Left ventricle myocardium inferior (tissue), 1 donor: ENCODE measurements at regions not wholly inside any gene's neighbourhood (a gene's known extent, or its start where the extent isn't known, plus 50 kb on each side); places are given as distances from the start of the nearest gene placed in this dataset.

Source experiments
- DNase-seq: peaks from one replicate; pipeline ENCODE4 v3.0.0-alpha.2; 2020
- H3K27ac ChIP-seq: fragments of 200-600 bp; replicated peaks from 2 replicates; pipeline ENCODE4 v1.8.0; 2021
- H3K27me3 ChIP-seq: fragments of 200-600 bp; 2 replicates; pipeline ENCODE4 v1.8.0; 2021; ENCODE audit warnings: low read depth
- H3K36me3 ChIP-seq: fragments of 200-600 bp; 2 replicates; pipeline ENCODE4 v1.8.0; 2021
- H3K4me1 ChIP-seq: fragments of 200-600 bp; 2 replicates; pipeline ENCODE4 v1.8.0; 2021
- H3K4me3 ChIP-seq: fragments of 200-600 bp; 2 replicates; pipeline ENCODE4 v1.8.0; 2021; ENCODE audit warnings: mild to moderate bottlenecking, moderate library complexity
- H3K9me3 ChIP-seq: fragments of 200-600 bp; replicated peaks from 2 replicates; pipeline ENCODE4 v1.8.0; 2021
- intact Hi-C: fragments of 100-400 bp; cut with micrococcal nuclease; formaldehyde crosslinking; loops from one replicate; pipeline ENCODE4 v1.11.0; 2022
- TF ChIP-seq, protein P1 (sequence below): fragments of 200-600 bp; IDR thresholded peaks from 2 replicates; pipeline ENCODE4 v1.8.0; 2021; ENCODE audit warnings: antibody characterized with exemption, mild to moderate bottlenecking, borderline replicate concordance
- donor health status: DM: no; HTN: yes; CAD: no; lungs with severe emphysema.

DNA sequence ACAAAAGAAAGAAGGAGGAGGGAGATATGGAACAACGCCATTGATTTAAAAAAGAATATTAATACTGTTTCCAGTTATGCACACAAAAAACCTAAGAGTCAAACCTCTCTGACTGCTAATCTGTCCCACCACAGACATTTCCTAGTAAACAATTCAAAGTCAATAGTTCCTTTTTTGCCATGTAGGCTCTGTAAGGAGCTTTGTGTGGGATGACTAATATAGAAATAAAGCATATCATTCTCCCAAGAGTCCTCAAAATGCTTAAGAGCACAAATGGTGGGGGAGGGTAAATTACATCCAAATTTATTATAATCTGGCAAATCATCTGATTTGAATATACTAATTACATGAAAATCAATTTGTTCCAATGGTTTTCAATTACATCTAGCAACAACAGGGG, 155.9 kb upstream of the CNTN4 start:
- Histone ChIP-seq H3K27me3 (no peaks in the 10 kb centered on the region), H3K4me3 (no peak overlapping the region), H3K27ac (no peak overlapping the region), H3K9me3 (peaks cover 4% of the 10 kb centered on the region), H3K36me3 (no peaks in the 10 kb centered on the region), H3K4me1 (no peaks in the 10 kb centered on the region)
- intact Hi-C loops: no loop called here
- no peak for DNase-seq
- TF ChIP-seq, protein P1, sequence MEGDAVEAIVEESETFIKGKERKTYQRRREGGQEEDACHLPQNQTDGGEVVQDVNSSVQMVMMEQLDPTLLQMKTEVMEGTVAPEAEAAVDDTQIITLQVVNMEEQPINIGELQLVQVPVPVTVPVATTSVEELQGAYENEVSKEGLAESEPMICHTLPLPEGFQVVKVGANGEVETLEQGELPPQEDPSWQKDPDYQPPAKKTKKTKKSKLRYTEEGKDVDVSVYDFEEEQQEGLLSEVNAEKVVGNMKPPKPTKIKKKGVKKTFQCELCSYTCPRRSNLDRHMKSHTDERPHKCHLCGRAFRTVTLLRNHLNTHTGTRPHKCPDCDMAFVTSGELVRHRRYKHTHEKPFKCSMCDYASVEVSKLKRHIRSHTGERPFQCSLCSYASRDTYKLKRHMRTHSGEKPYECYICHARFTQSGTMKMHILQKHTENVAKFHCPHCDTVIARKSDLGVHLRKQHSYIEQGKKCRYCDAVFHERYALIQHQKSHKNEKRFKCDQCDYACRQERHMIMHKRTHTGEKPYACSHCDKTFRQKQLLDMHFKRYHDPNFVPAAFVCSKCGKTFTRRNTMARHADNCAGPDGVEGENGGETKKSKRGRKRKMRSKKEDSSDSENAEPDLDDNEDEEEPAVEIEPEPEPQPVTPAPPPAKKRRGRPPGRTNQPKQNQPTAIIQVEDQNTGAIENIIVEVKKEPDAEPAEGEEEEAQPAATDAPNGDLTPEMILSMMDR: no peak

GRCh38 chr3:1943395-1944118, 155.1 kb upstream of the CNTN4 start:
- TF ChIP-seq, protein P1: no peak
- no peaks in the 10 kb centered on the region for H3K4me1 ChIP-seq
- H3K36me3 ChIP-seq: no peaks in the 10 kb centered on the region
- no peak overlapping the region for H3K4me3 ChIP-seq
- intact Hi-C loops: no loop called here
- H3K9me3 ChIP-seq: peaks cover 4% of the 10 kb centered on the region
- no peaks in the 10 kb centered on the region for H3K27me3 ChIP-seq
- H3K27ac ChIP-seq: no peak overlapping the region
- DNase-seq: no peak

DNA sequence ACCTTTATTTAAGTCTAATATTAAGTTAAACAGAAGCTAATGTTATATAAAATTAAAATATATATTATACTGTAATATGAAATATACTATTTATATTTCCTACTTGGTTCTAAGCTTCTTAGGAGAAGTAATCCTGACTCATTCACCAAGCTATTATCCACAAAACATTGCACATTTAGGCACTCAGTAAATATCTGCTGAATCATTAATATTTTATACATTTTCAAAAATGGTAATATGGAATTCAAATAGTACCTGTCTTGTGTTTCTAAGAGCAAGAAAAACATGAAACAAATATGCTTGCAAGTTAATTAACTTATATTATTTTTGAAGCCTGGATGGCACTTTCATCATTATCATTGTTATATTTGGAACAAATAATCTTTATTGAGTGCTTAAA, 153.0 kb upstream of the CNTN4 start:
- Histone ChIP-seq H3K36me3 (no peaks in the 10 kb centered on the region), H3K9me3 (peaks cover 4% of the 10 kb centered on the region), H3K4me1 (no peaks in the 10 kb centered on the region), H3K27me3 (no peaks in the 10 kb centered on the region), H3K4me3 (no peak overlapping the region), H3K27ac (no peak overlapping the region)
- DNase-seq: no peak
- intact Hi-C loops: no loop called here
- TF ChIP-seq, protein P1: no peak

GRCh38 chr3:1953536-1953935, 145.1 kb upstream of the CNTN4 start:
- H3K4me1 ChIP-seq: no peaks in the 10 kb centered on the region
- peaks cover 4% of the 10 kb centered on the region for H3K9me3 ChIP-seq
- no peak for DNase-seq
- no peak overlapping the region for H3K27ac ChIP-seq
- H3K36me3 ChIP-seq: no peaks in the 10 kb centered on the region
- intact Hi-C loops: no loop called here
- no peaks in the 10 kb centered on the region for H3K27me3 ChIP-seq
- no peak overlapping the region for H3K4me3 ChIP-seq
- TF ChIP-seq, protein P1: no peak

DNA sequence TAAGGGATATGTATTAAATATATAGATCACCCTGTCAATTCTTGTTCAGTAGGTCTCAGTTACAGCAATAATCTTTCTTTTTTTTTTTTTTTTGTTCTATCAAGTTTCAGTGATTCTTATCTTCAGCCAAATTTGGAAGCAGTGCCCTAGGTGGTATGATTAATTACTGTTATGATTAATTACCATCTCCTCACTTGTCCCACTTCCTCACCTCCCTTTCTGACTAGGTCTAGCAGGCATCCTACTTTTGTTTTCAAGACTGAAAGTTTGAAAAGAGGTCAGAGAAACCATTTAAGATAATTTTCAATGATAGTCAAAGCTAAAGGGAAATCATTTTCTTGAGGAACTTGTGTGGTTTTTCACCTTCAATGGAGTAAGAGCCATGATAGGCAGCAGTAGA, 144.0 kb upstream of the CNTN4 start:
- TF ChIP-seq, protein P1: no peak
- intact Hi-C loops: no loop called here
- Histone ChIP-seq H3K4me1 (no peaks in the 10 kb centered on the region), H3K9me3 (peaks cover 4% of the 10 kb centered on the region), H3K4me3 (no peak overlapping the region), H3K36me3 (no peaks in the 10 kb centered on the region), H3K27ac (no peak overlapping the region), H3K27me3 (no peaks in the 10 kb centered on the region)
- DNase-seq: no peak
